ENCODE measurements at regions not wholly inside any gene's neighbourhood (a gene's known extent, or its start where the extent isn't known, plus 50 kb on each side); places are given as distances from the start of the nearest gene placed in this dataset.

GRCh38 chr2:136373841-136374240, 255.9 kb upstream of the CXCR4 start:
- ATAC-seq = no peak
- CTCF ChIA-PET (ENCODE audit: low intra/inter-chr PET ratio) = no interaction called here

GRCh38 chr2:136373029-136373428, 255.1 kb upstream of the CXCR4 start:
- no peak overlapping the region for H3K4me2 ChIP-seq (ENCODE audit: insufficient read depth, low read length)
- no peaks in the 10 kb centered on the region for H3K9me3 ChIP-seq (replicated peaks; ENCODE audit: control insufficient read depth, insufficient read depth, low read depth, low read length)
- no peak overlapping the region for H3K9ac ChIP-seq (ENCODE audit: insufficient read depth in 1 of 2, low read depth in 2 of 2, low read length in 2 of 2)
- FAIRE-seq (no peak), ATAC-seq (no peak), DNase-seq (ENCODE audit: extremely low read depth in 1 of 4, low spot score in 3 of 4) (no peak)
- H3K27ac ChIP-seq (ENCODE audit: extremely low read depth, low read depth, low read length) = no peak overlapping the region
- CTCF ChIA-PET (ENCODE audit: low intra/inter-chr PET ratio) = no interaction called here
- no peaks in the 10 kb centered on the region for H4K20me1 ChIP-seq (replicated peaks; ENCODE audit: control insufficient read depth, insufficient read depth, low read length)
- intact Hi-C loops (cut with micrococcal nuclease) (no loop called here), in situ Hi-C loops (cut with MboI) (no loop called here)
- no peaks in the 10 kb centered on the region for H3K79me2 ChIP-seq (ENCODE audit: control insufficient read depth, insufficient read depth, low read length)
- no peaks in the 10 kb centered on the region for H3K36me3 ChIP-seq (ENCODE audit: control insufficient read depth, insufficient read depth, low read length)
- peaks cover 0 to 4% of the 10 kb centered on the region in 2 experiments; a peak in 1 of 5 replicates for H3K27me3 ChIP-seq (ENCODE audit: control insufficient read depth in 2 of 2, insufficient read depth in 2 of 2, low read length in 2 of 2)
- POLR2A ChIA-PET = no interaction called here
- 14% methylated on average over 1 of the region's 1 CpG for WGBS (ENCODE audit: insufficient coverage, low coverage, missing lambda C conversion rate)
- H3K4me3 ChIP-seq = no peak overlapping the region
- H3K9me1 ChIP-seq (ENCODE audit: control insufficient read depth, insufficient read depth, low read length) = no peaks in the 10 kb centered on the region
- H3K4me1 ChIP-seq (replicated peaks in 1 of 2; ENCODE audit: control insufficient read depth in 2 of 2, insufficient read depth in 2 of 2, low read length in 2 of 2) = no peaks in the 10 kb centered on the region
- BruUV-seq (replicated peaks) = no TSS peak
- no peak overlapping the region for H2AFZ ChIP-seq (ENCODE audit: low read depth, low read length)
- no peak for TF ChIP-seq HLTF (IDR thresholded peaks at IDR 0.05)
- TF ChIP-seq CHD7 (IDR thresholded peaks at IDR 0.05; ENCODE audit: low read depth, low read length) = no peak
- no peak for TF ChIP-seq ZNF124 (CRISPR knock-in tag; IDR thresholded peaks at IDR 0.05)
- no peak for TF ChIP-seq TBP (optimal IDR thresholded peaks at IDR 0.05; ENCODE audit: low read depth, low read length)
- TF ChIP-seq KLF16 (IDR thresholded peaks at IDR 0.05) = no peak

More at GRCh38 chr2:136373841-136374240, 255.9 kb upstream of the CXCR4 start:
- no peaks in the 10 kb centered on the region for H3K79me2 ChIP-seq (ENCODE audit: control insufficient read depth, insufficient read depth, low read length)
- no peak overlapping the region for H3K4me2 ChIP-seq (ENCODE audit: insufficient read depth, low read length)
- no peak for TF ChIP-seq CCNT2 (IDR thresholded peaks at IDR 0.05; ENCODE audit: borderline replicate concordance, extremely low read depth, insufficient read length, low read depth, low read length)
- TF ChIP-seq CREM (IDR thresholded peaks at IDR 0.05; ENCODE audit: low read depth) = no peak
- no peak overlapping the region for H2AFZ ChIP-seq (ENCODE audit: low read depth, low read length)
- in situ Hi-C loops (cut with MboI) = no loop called here
- H3K27ac ChIP-seq (ENCODE audit: extremely low read depth, low read depth, low read length) = no peak overlapping the region
- no peak for FAIRE-seq
- H3K9me3 ChIP-seq (replicated peaks; ENCODE audit: control insufficient read depth, insufficient read depth, low read depth, low read length) = no peaks in the 10 kb centered on the region; the same call in 1 of the 2 replicates
- no peak overlapping the region for H3K9ac ChIP-seq (ENCODE audit: insufficient read depth in 1 of 2, low read depth in 2 of 2, low read length in 2 of 2)
- no peaks in the 10 kb centered on the region for H3K9me1 ChIP-seq (ENCODE audit: control insufficient read depth, insufficient read depth, low read length)
- intact Hi-C loops (cut with micrococcal nuclease) = no loop called here
- H3K4me1 ChIP-seq (replicated peaks in 1 of 2; ENCODE audit: control insufficient read depth in 2 of 2, insufficient read depth in 2 of 2, low read length in 2 of 2) = no peaks in the 10 kb centered on the region
- H3K27me3 ChIP-seq (ENCODE audit: control insufficient read depth in 2 of 2, insufficient read depth in 2 of 2, low read length in 2 of 2) = peaks cover 0 to 4% of the 10 kb centered on the region in 2 experiments; a peak in 1 of 5 replicates
- no peak for DNase-seq (ENCODE audit: extremely low read depth in 1 of 4, low spot score in 3 of 4)
- POLR2A ChIA-PET = no interaction called here
- H3K4me3 ChIP-seq = no peak overlapping the region
- H4K20me1 ChIP-seq (replicated peaks; ENCODE audit: control insufficient read depth, insufficient read depth, low read length) = peaks cover 2% of the 10 kb centered on the region; the same call in 1 of the 2 replicates
- BruUV-seq (replicated peaks) = no TSS peak
- H3K36me3 ChIP-seq (ENCODE audit: control insufficient read depth, insufficient read depth, low read length) = no peaks in the 10 kb centered on the region
